BJ (cell line): ENCODE measurements at regions not wholly inside any gene's neighbourhood (a gene's known extent, or its start where the extent isn't known, plus 50 kb on each side); places are given as distances from the start of the nearest gene placed in this dataset.

Experiments used
- CTCF ChIA-PET: fragments of 350-600 bp; formaldehyde crosslinking; extraction: SDS; loops from one replicate; lab custom pipeline; 2021; ENCODE audit warnings: antibody characterized with exemption, inconsistent platforms; lab: Yijun Ruan, JAX
- POLR2A ChIA-PET: fragments of 300-600 bp; sonication (Branson Sonifier 250); formaldehyde crosslinking; extraction: SDS; loops from one replicate; lab custom pipeline; 2021; ENCODE audit warnings: antibody characterized with exemption; lab: Charles Lee
- DNase-seq: peaks from one replicate; pipeline ENCODE4 v3.0.0-alpha.2; 2011; ENCODE audit warnings: low read depth
- H3K27me3 ChIP-seq: 2 replicates; pipeline ENCODE4 v1.6.0; 2011; ENCODE audit warnings: low read length; ENCODE audit not compliant: control insufficient read depth, insufficient read depth
- H3K36me3 ChIP-seq: 2 replicates; pipeline ENCODE4 v1.5.1; 2011; ENCODE audit warnings: low read length; ENCODE audit not compliant: control insufficient read depth, insufficient read depth
- H3K4me3 ChIP-seq: 2 replicates; pipeline ENCODE4 v1.5.1; 2011; ENCODE audit warnings: low read depth, mild to moderate bottlenecking, control low read depth, low read length
- TF ChIP-seq, protein P1 (sequence below): IDR thresholded peaks from 2 replicates; pipeline ENCODE4 v1.5.1; 2011; ENCODE audit warnings: low read depth, mild to moderate bottlenecking, control low read depth, inconsistent platforms, low read length, moderate library complexity; ENCODE audit not compliant: insufficient read depth

- ChIA-PET POLR2A (no interaction called here), CTCF (interaction anchor here (0.8 to 1.2 kb wide), 2 partner anchors 29 to 355 kb away, joined by 3 read pairs; no protein-coding TSS in a partner anchor)
- no peak for DNase-seq
Observed at GRCh38 chr2:180583441-180584140, 396.8 kb upstream of the UBE2E3 start.

DNA sequence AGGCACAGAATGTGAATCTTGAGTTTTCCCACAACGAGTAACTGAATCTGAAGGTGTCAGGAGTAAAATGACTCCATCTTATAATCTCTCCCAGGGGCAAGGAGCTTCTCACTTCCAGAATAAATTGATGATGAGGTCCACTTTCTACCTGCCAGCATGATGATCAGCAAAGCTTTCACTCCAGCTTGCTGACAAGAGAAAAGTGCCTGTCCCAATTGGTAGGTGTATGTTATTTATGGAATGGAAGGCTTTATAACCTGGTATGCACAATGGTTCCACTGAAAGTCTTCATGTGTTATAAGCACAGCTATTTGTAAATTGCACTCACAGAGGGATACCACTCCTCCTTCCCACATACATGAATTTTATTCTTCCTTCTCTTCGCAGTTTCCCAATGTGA lies 401.0 kb upstream of the UBE2E3 start:
- Histone ChIP-seq H3K4me3 (no peak overlapping the region), H3K27me3 (no peaks in the 10 kb centered on the region), H3K36me3 (no peaks in the 10 kb centered on the region)
- CTCF ChIA-PET = interaction anchor here (0.7 kb wide), 2 partner anchors 32 to 40 kb away, joined by 3 read pairs; no protein-coding TSS in a partner anchor
- POLR2A ChIA-PET = no interaction called here
- TF ChIP-seq, protein P1, sequence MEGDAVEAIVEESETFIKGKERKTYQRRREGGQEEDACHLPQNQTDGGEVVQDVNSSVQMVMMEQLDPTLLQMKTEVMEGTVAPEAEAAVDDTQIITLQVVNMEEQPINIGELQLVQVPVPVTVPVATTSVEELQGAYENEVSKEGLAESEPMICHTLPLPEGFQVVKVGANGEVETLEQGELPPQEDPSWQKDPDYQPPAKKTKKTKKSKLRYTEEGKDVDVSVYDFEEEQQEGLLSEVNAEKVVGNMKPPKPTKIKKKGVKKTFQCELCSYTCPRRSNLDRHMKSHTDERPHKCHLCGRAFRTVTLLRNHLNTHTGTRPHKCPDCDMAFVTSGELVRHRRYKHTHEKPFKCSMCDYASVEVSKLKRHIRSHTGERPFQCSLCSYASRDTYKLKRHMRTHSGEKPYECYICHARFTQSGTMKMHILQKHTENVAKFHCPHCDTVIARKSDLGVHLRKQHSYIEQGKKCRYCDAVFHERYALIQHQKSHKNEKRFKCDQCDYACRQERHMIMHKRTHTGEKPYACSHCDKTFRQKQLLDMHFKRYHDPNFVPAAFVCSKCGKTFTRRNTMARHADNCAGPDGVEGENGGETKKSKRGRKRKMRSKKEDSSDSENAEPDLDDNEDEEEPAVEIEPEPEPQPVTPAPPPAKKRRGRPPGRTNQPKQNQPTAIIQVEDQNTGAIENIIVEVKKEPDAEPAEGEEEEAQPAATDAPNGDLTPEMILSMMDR = no peak
- DNase-seq = no peak

More at GRCh38 chr2:180583441-180584140, 396.8 kb upstream of the UBE2E3 start:
- TF ChIP-seq, protein P1 = no peak
- no peak overlapping the region for H3K4me3 ChIP-seq
- no peaks in the 10 kb centered on the region for H3K36me3 ChIP-seq
- no peaks in the 10 kb centered on the region for H3K27me3 ChIP-seq

GRCh38 chr2:180578441-180578840 lies 402.0 kb upstream of the UBE2E3 start:
- Histone ChIP-seq H3K36me3 (no peaks in the 10 kb centered on the region), H3K4me3 (no peak overlapping the region), H3K27me3 (no peaks in the 10 kb centered on the region)
- TF ChIP-seq, protein P1 = no peak
- DNase-seq = no peak
- ChIA-PET CTCF (no interaction called here), POLR2A (no interaction called here)

DNA sequence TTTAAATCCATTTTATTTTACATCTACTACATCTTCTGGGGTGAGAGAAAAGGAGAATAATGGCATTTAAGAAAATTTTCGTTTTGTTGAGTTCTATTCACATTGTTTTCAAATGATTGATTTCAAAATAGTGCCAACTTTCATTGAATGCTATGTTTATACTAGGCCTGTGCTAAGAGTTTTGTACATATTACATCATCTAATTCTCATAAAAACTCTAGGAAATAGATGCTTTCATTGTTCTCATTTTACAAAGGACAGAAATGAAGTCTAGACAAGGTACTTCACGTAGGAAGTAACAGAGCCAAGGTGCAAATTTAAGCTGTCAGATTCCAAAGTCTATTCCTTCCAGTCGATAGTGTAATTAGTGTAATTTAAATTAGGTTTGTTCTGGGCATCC lies 402.8 kb upstream of the UBE2E3 start:
- CTCF ChIA-PET = no interaction called here
- DNase-seq = no peak

GRCh38 chr2:180573951-180574350 lies 406.5 kb upstream of the UBE2E3 start:
- peak; percentile 21 for DNase-seq
- ChIA-PET POLR2A (no interaction called here), CTCF (no interaction called here)
- Histone ChIP-seq H3K27me3 (no peaks in the 10 kb centered on the region), H3K4me3 (no peak overlapping the region), H3K36me3 (no peaks in the 10 kb centered on the region)
- TF ChIP-seq, protein P1 = no peak

More for the DNA sequence above, 402.8 kb upstream of the UBE2E3 start:
- H3K36me3 ChIP-seq = no peaks in the 10 kb centered on the region
- TF ChIP-seq, protein P1 = no peak
- H3K4me3 ChIP-seq = no peak overlapping the region
- H3K27me3 ChIP-seq = no peaks in the 10 kb centered on the region
- POLR2A ChIA-PET = no interaction called here
